ENCODE measurements at regions not wholly inside any gene's neighbourhood (a gene's known extent, or its start where the extent isn't known, plus 50 kb on each side); places are given as distances from the start of the nearest gene placed in this dataset.

DNA sequence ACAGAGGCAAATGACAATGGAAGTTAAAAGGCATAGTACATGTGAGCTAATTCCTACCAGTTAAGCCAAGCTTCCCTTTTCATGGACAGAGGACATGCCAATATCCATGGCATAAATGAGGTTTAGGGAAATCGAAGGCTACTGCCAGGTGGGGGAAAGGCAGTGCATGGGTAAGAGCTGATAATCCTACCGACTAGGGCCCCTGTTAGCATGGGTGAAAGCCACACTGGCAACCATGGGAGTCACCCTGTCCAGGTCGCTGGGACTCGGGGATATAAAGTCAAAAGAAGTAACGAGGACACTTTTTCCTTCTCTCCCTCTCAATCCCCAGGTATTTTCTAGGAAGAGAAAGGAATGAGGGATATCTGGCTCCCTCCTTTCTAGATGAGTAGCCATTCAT lies 83.7 kb upstream of the CDH19 start:
- H3K14ac ChIP-seq (ENCODE audit: low read length in 2 of 2): no peak overlapping the region
- WGBS: 91% methylated on average over 5 of the region's 5 CpGs
- no peak overlapping the region for H2AK5ac ChIP-seq (ENCODE audit: low read length, severe bottlenecking)

DNA sequence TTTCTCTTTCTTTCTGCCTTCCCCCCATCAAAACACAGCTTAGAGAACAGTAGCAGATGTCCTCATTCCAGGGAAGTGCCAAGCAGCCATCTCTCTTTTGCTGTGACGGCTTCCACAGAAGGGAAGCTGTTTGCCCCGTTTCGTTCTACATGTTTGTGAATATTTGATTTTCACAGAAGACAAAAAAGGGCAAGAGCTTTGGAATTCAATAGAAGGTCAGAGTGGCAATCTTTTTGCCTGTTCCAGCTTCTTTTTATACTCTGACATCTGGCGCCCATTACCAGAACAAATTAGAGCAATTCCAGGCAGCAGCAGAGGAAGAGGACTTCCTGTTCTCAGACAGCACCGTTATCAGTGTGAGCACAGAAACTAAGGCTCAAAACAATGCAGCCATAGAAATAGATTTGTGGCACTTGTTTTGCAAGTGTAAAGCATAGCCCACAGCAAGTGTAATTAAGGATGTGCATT lies 79.0 kb upstream of the CDH19 start:
- no peak overlapping the region for H4K91ac ChIP-seq (ENCODE audit: low read length)

More for the DNA sequence above, 83.7 kb upstream of the CDH19 start:
- H3K9me3 ChIP-seq (ENCODE audit: control insufficient read depth, low read length): peaks cover 17% of the 10 kb centered on the region
- H2BK5ac ChIP-seq (ENCODE audit: low read depth, low read length, poor library complexity, severe bottlenecking): no peak overlapping the region
- H2BK120ac ChIP-seq (ENCODE audit: low read depth, low read length): no peak overlapping the region
- no peak overlapping the region for H3K27ac ChIP-seq (ENCODE audit: low read length, poor library complexity, severe bottlenecking)
- H3K79me1 ChIP-seq (replicated peaks; ENCODE audit: low read length, poor library complexity, severe bottlenecking): no peaks in the 10 kb centered on the region
- H3K27me3 ChIP-seq (ENCODE audit: control insufficient read depth in 1 of 2, insufficient read depth in 1 of 2, low read length in 2 of 2): no peaks in the 10 kb centered on the region
- no peaks in the 10 kb centered on the region for H3K36me3 ChIP-seq (ENCODE audit: control insufficient read depth in 1 of 2, insufficient read depth in 2 of 2, low read depth in 1 of 2, low read length in 2 of 2)
- no peak overlapping the region for H2BK12ac ChIP-seq (ENCODE audit: low read length in 2 of 2)
- no peak overlapping the region for H3K9ac ChIP-seq (ENCODE audit: low read length)
- no peak overlapping the region for H2AFZ ChIP-seq (ENCODE audit: low read depth, low read length)
- H3K4ac ChIP-seq (ENCODE audit: low read depth in 1 of 2, low read length in 2 of 2): no peak overlapping the region
- no peak overlapping the region for H3K4me2 ChIP-seq (ENCODE audit: low read length, poor library complexity, severe bottlenecking)
- H3K18ac ChIP-seq (ENCODE audit: low read depth in 1 of 2, low read length in 2 of 2): no peak overlapping the region
- H4K91ac ChIP-seq (ENCODE audit: low read length): no peak overlapping the region
- no peak overlapping the region for H4K8ac ChIP-seq (ENCODE audit: low read length)
- H3K23ac ChIP-seq (ENCODE audit: low read length in 2 of 2): no peak overlapping the region
- no peak overlapping the region for H2BK15ac ChIP-seq (ENCODE audit: low read depth, poor library complexity, severe bottlenecking)
- H3K4me3 ChIP-seq (ENCODE audit: insufficient read depth in 1 of 2, low read depth in 1 of 2, low read length in 2 of 2): no peak overlapping the region
- DNase-seq: no peak
- no peaks in the 10 kb centered on the region for H3K4me1 ChIP-seq (ENCODE audit: control insufficient read depth, insufficient read depth, low read depth, low read length)

DNA sequence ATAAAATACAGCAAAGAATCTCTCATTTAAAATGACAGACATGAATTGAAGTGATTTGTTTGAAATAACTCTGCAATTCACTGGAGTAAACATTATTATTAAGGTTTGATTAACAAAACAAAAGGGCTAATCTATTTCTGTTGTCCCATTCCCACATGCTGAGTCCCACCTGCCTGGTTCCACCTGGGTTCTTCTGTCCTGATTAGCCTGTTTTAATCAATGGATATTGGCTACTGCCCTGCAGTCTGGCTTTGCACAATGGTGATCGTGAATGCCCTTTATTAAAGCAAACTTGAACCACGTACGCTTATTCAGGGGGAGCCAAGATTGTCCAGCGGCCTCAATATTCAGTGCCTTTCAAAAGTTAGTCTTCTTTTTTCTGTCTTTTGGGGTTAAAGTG lies 72.8 kb upstream of the CDH19 start:
- Histone ChIP-seq H2BK120ac (ENCODE audit: low read depth, low read length) (no peak overlapping the region), H3K27me3 (ENCODE audit: control insufficient read depth in 1 of 2, insufficient read depth in 1 of 2, low read length in 2 of 2) (no peaks in the 10 kb centered on the region), H3K27ac (ENCODE audit: low read length, poor library complexity, severe bottlenecking) (no peak overlapping the region), H3K36me3 (ENCODE audit: control insufficient read depth in 1 of 2, insufficient read depth in 2 of 2, low read depth in 1 of 2, low read length in 2 of 2) (no peaks in the 10 kb centered on the region), H4K8ac (ENCODE audit: low read length) (no peak overlapping the region), H3K23ac (ENCODE audit: low read length in 2 of 2) (no peak overlapping the region), H2BK15ac (ENCODE audit: low read depth, poor library complexity, severe bottlenecking) (no peak overlapping the region), H3K4me3 (ENCODE audit: insufficient read depth in 1 of 2, low read depth in 1 of 2, low read length in 2 of 2) (no peak overlapping the region), H3K14ac (ENCODE audit: low read length in 2 of 2) (no peak overlapping the region), H3K9me3 (ENCODE audit: control insufficient read depth, low read length) (peaks cover 5% of the 10 kb centered on the region), H3K9ac (ENCODE audit: low read length) (no peak overlapping the region), H4K91ac (ENCODE audit: low read length) (no peak overlapping the region), H3K4me2 (ENCODE audit: low read length, poor library complexity, severe bottlenecking) (no peak overlapping the region), H2AFZ (ENCODE audit: low read depth, low read length) (no peak overlapping the region), H3K79me1 (replicated peaks; ENCODE audit: low read length, poor library complexity, severe bottlenecking) (no peaks in the 10 kb centered on the region), H3K4me1 (ENCODE audit: control insufficient read depth, insufficient read depth, low read depth, low read length) (no peaks in the 10 kb centered on the region), H2BK12ac (ENCODE audit: low read length in 2 of 2) (no peak overlapping the region), H3K4ac (ENCODE audit: low read depth in 1 of 2, low read length in 2 of 2) (no peak overlapping the region), H2BK5ac (ENCODE audit: low read depth, low read length, poor library complexity, severe bottlenecking) (no peak overlapping the region), H3K18ac (ENCODE audit: low read depth in 1 of 2, low read length in 2 of 2) (no peak overlapping the region), H2AK5ac (ENCODE audit: low read length, severe bottlenecking) (no peak overlapping the region)
- no peak for DNase-seq
- 75% methylated on average over 4 of the region's 4 CpGs for WGBS

More for the DNA sequence above, 79.0 kb upstream of the CDH19 start:
- 39% methylated on average over 4 of the region's 5 CpGs for WGBS
- no peak overlapping the region for H2BK15ac ChIP-seq (ENCODE audit: low read depth, poor library complexity, severe bottlenecking)
- no peak overlapping the region for H3K14ac ChIP-seq (ENCODE audit: low read length in 2 of 2)
- no peak overlapping the region for H3K27ac ChIP-seq (ENCODE audit: low read length, poor library complexity, severe bottlenecking)
- DNase-seq: peak; percentile 7
- peaks cover 11% of the 10 kb centered on the region for H3K9me3 ChIP-seq (ENCODE audit: control insufficient read depth, low read length)
- H2AFZ ChIP-seq (ENCODE audit: low read depth, low read length): no peak overlapping the region
- H3K4me2 ChIP-seq (ENCODE audit: low read length, poor library complexity, severe bottlenecking): peak overlapping the region; percentile 24
- H3K79me1 ChIP-seq (replicated peaks; ENCODE audit: low read length, poor library complexity, severe bottlenecking): no peaks in the 10 kb centered on the region
- no peaks in the 10 kb centered on the region for H3K27me3 ChIP-seq (ENCODE audit: control insufficient read depth in 1 of 2, insufficient read depth in 1 of 2, low read length in 2 of 2)
- H2BK5ac ChIP-seq (ENCODE audit: low read depth, low read length, poor library complexity, severe bottlenecking): no peak overlapping the region
- H4K8ac ChIP-seq (ENCODE audit: low read length): no peak overlapping the region
- no peak overlapping the region for H2AK5ac ChIP-seq (ENCODE audit: low read length, severe bottlenecking)
- no peaks in the 10 kb centered on the region for H3K4me1 ChIP-seq (ENCODE audit: control insufficient read depth, insufficient read depth, low read depth, low read length)
- no peak overlapping the region for H3K23ac ChIP-seq (ENCODE audit: low read length in 2 of 2)
- no peak overlapping the region for H2BK120ac ChIP-seq (ENCODE audit: low read depth, low read length)
- H3K18ac ChIP-seq (ENCODE audit: low read depth in 1 of 2, low read length in 2 of 2): no peak overlapping the region
- peak overlapping the region; percentile 44 for H3K9ac ChIP-seq (ENCODE audit: low read length)
- H3K4ac ChIP-seq (ENCODE audit: low read depth in 1 of 2, low read length in 2 of 2): no peak overlapping the region
- peak overlapping the region in 1 of 2 experiments; percentile 72 for H3K4me3 ChIP-seq (ENCODE audit: insufficient read depth in 1 of 2, low read depth in 1 of 2, low read length in 2 of 2)
- H2BK12ac ChIP-seq (ENCODE audit: low read length in 2 of 2): no peak overlapping the region
- no peaks in the 10 kb centered on the region for H3K36me3 ChIP-seq (ENCODE audit: control insufficient read depth in 1 of 2, insufficient read depth in 2 of 2, low read depth in 1 of 2, low read length in 2 of 2)

DNA sequence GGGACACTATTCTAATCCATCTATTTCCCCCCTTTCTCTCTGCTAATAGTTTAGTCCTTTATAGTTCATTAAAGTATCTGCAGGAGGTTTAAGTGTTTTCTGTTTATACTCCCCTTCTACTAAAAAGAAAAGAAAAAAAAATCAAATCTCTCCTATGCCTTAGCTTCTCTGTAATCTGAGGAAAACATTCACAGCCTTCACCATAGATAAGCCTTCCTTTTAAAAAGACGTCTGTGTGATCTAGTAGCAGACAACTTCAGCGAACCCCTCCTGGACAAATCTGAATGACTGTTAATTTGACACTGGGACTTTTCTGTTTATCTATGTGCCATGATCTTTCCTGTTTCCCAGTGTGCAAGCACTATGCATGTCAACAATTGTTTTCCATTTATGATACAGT lies 70.4 kb upstream of the CDH19 start:
- 16% methylated on average over 2 of the region's 2 CpGs for WGBS
- Histone ChIP-seq H3K79me1 (replicated peaks; ENCODE audit: low read length, poor library complexity, severe bottlenecking) (no peaks in the 10 kb centered on the region), H4K8ac (ENCODE audit: low read length) (no peak overlapping the region)

More for the DNA sequence above, 70.4 kb upstream of the CDH19 start:
- no peak for DNase-seq
- Histone ChIP-seq H3K14ac (ENCODE audit: low read length in 2 of 2) (no peak overlapping the region), H4K91ac (ENCODE audit: low read length) (no peak overlapping the region), H3K4me2 (ENCODE audit: low read length, poor library complexity, severe bottlenecking) (no peak overlapping the region), H3K18ac (ENCODE audit: low read depth in 1 of 2, low read length in 2 of 2) (no peak overlapping the region), H2BK120ac (ENCODE audit: low read depth, low read length) (no peak overlapping the region), H2BK5ac (ENCODE audit: low read depth, low read length, poor library complexity, severe bottlenecking) (no peak overlapping the region), H3K9me3 (ENCODE audit: control insufficient read depth, low read length) (peaks cover 5% of the 10 kb centered on the region), H3K23ac (ENCODE audit: low read length in 2 of 2) (no peak overlapping the region), H2AK5ac (ENCODE audit: low read length, severe bottlenecking) (no peak overlapping the region), H3K36me3 (ENCODE audit: control insufficient read depth in 1 of 2, insufficient read depth in 2 of 2, low read depth in 1 of 2, low read length in 2 of 2) (no peaks in the 10 kb centered on the region), H3K27me3 (ENCODE audit: control insufficient read depth in 1 of 2, insufficient read depth in 1 of 2, low read length in 2 of 2) (no peaks in the 10 kb centered on the region), H3K9ac (ENCODE audit: low read length) (no peak overlapping the region), H3K27ac (ENCODE audit: low read length, poor library complexity, severe bottlenecking) (no peak overlapping the region), H3K4me1 (ENCODE audit: control insufficient read depth, insufficient read depth, low read depth, low read length) (no peaks in the 10 kb centered on the region), H2AFZ (ENCODE audit: low read depth, low read length) (no peak overlapping the region), H3K4ac (ENCODE audit: low read depth in 1 of 2, low read length in 2 of 2) (no peak overlapping the region), H3K4me3 (ENCODE audit: insufficient read depth in 1 of 2, low read depth in 1 of 2, low read length in 2 of 2) (no peak overlapping the region), H2BK15ac (ENCODE audit: low read depth, poor library complexity, severe bottlenecking) (no peak overlapping the region), H2BK12ac (ENCODE audit: low read length in 2 of 2) (no peak overlapping the region)

Data from mesenchymal stem cell (in vitro differentiated cells and primary cell).